HepG2 (cell line): ENCODE measurements at regions not wholly inside any gene's neighbourhood (a gene's known extent, or its start where the extent isn't known, plus 50 kb on each side); places are given as distances from the start of the nearest gene placed in this dataset.

ENCODE experiments used
- ATAC-seq: fragments of 200-7000 bp; cut with Tn5 transposase; 3 replicates; pipeline ENCODE4 v1.9.1; 2020; ENCODE audit warnings: mild to moderate bottlenecking, moderate library complexity
- BruUV-seq: library from RNA; stranded (reverse); fragments of 400-500 nt; replicated peaks from 2 replicates; lab custom pipeline; 2021; lab: Mats Ljungman, UMichigan
- CTCF ChIA-PET: fragments of 300-600 bp; formaldehyde crosslinking; extraction: SDS; loops from one replicate; lab custom pipeline; 2021; ENCODE audit warnings: low total read pairs, inconsistent platforms, low intra/inter-chr PET ratio; lab: Yijun Ruan, JAX
- POLR2A ChIA-PET: fragments of 350-600 bp; sonication (Branson Sonifier 250); formaldehyde crosslinking; loops from one replicate; lab custom pipeline; 2020; ENCODE audit warnings: antibody characterized with exemption, inconsistent platforms; lab: Yijun Ruan, JAX
- DNase-seq: peaks from one replicate; pipeline ENCODE4 v3.0.0-alpha.2; 2015; ENCODE audit warnings: low spot score
- FAIRE-seq: peaks from 3 replicates; lab custom pipeline; 2011; peaks lifted over from hg19 to GRCh38; lab: Jason Lieb, UNC
- H2AFZ ChIP-seq: one replicate; pipeline ENCODE4 v1.6.1; 2011; ENCODE audit warnings: low read length, inconsistent platforms
- H3K27ac ChIP-seq: fragments of 300-600 bp; 3 replicates; pipeline ENCODE4 v1.8.0; 2011; ENCODE audit warnings: mixed run types, mild to moderate bottlenecking, mixed read lengths, low read length, inconsistent platforms; ENCODE audit not compliant: insufficient read depth; ENCODE audit errors: extremely low read length
- H3K27me3 ChIP-seq, 2 experiments: fragments of 200-600 bp in 1 of 2; 2 replicates in 1 of 2; 3 replicates in 1 of 2; pipeline versions ENCODE4 v1.6.0 to v1.8.0; 2011; ENCODE audit warnings: low read length in 2 of 2, mild to moderate bottlenecking in 2 of 2, moderate library complexity in 2 of 2, inconsistent platforms in 1 of 2; ENCODE audit not compliant: insufficient read depth in 2 of 2, control insufficient read depth in 1 of 2
- H3K36me3 ChIP-seq, 2 experiments: fragments of 200-600 bp in 1 of 2; replicated peaks in 1 of 2; 2 replicates in 1 of 2; 3 replicates in 1 of 2; pipeline versions ENCODE4 v1.5.1 to v1.8.0; 2011; ENCODE audit warnings: low read length in 2 of 2, inconsistent platforms in 1 of 2; ENCODE audit not compliant: insufficient read depth in 2 of 2, control insufficient read depth in 1 of 2
- H3K4me1 ChIP-seq: 2 replicates; pipeline ENCODE4 v1.5.1; 2012; ENCODE audit warnings: low read length, inconsistent platforms; ENCODE audit not compliant: insufficient read depth
- H3K4me2 ChIP-seq: 2 replicates; pipeline ENCODE4 v1.6.0; 2011; ENCODE audit warnings: low read depth, low read length, inconsistent platforms
- H3K4me3 ChIP-seq, 3 experiments: fragments of 200-600 bp in 1 of 3; sonication (generic), shearing (Covaris generic) in 1 of 3; replicated peaks in 1 of 3; 2 replicates each; pipeline ENCODE4 v1.5.1; 2011 to 2016; ENCODE audit warnings: low read length in 3 of 3, inconsistent platforms in 2 of 3, low read depth in 2 of 3, mild to moderate bottlenecking in 2 of 3, control low read depth in 1 of 3, mixed read lengths in 1 of 3; ENCODE audit not compliant: insufficient read depth in 1 of 3
- H3K79me2 ChIP-seq: one replicate; pipeline ENCODE4 v1.6.1; 2011; ENCODE audit warnings: low read length, inconsistent platforms; ENCODE audit not compliant: insufficient read depth
- H3K9ac ChIP-seq: 2 replicates; pipeline ENCODE4 v1.6.0; 2011; ENCODE audit warnings: mild to moderate bottlenecking, low read depth, low read length, inconsistent platforms; ENCODE audit not compliant: insufficient read depth
- H3K9me3 ChIP-seq: 2 replicates; pipeline ENCODE4 v1.5.1; 2012; ENCODE audit warnings: mild to moderate bottlenecking, low read length
- H4K20me1 ChIP-seq: 2 replicates; pipeline ENCODE4 v1.6.0; 2011; ENCODE audit warnings: inconsistent platforms, mild to moderate bottlenecking, low read length, moderate library complexity; ENCODE audit not compliant: insufficient read depth
- MEIS2 ChIP-seq: sonication (generic); formaldehyde crosslinking; IDR thresholded peaks from 2 replicates; pipeline ENCODE4 v1.9.0; 2021; ENCODE audit warnings: mild to moderate bottlenecking, missing genetic modification reagents
- REL ChIP-seq: sonication (generic); formaldehyde crosslinking; conservative IDR thresholded peaks from 2 replicates; pipeline ENCODE4 v1.8.0; 2022; ENCODE audit warnings: mild to moderate bottlenecking, missing genetic modification reagents, moderate library complexity
- SAP130 ChIP-seq: IDR thresholded peaks from 2 replicates; pipeline ENCODE4 v1.6.1; 2016; ENCODE audit warnings: low read depth
- ZNF205 ChIP-seq: IDR thresholded peaks from 2 replicates; pipeline ENCODE4 v1.6.1; 2018; ENCODE audit warnings: missing biosample characterization, missing genetic modification reagents
- ZNF24 ChIP-seq: fragments of 450-650 bp; IDR thresholded peaks from 2 replicates; pipeline ENCODE4 v1.6.1; 2017; ENCODE audit warnings: antibody characterized with exemption, mild to moderate bottlenecking
- ZNF3 ChIP-seq: IDR thresholded peaks from 2 replicates; pipeline ENCODE4 v1.7.0; 2017; ENCODE audit warnings: inconsistent platforms
- ZNF556 ChIP-seq: sonication (generic); formaldehyde crosslinking; IDR thresholded peaks from 2 replicates; pipeline ENCODE4 v1.4.0; 2020; ENCODE audit warnings: mild to moderate bottlenecking, missing genetic modification reagents, borderline replicate concordance
- ZNF652 ChIP-seq: IDR thresholded peaks from 2 replicates; pipeline ENCODE4 v1.6.1; 2016; ENCODE audit warnings: low read depth, borderline replicate concordance
- ZNF674 ChIP-seq: sonication (generic); formaldehyde crosslinking; IDR thresholded peaks from 2 replicates; pipeline ENCODE4 v1.5.0; 2020; ENCODE audit warnings: low read depth, mild to moderate bottlenecking, missing genetic modification reagents
- ZNF713 ChIP-seq: sonication (generic); formaldehyde crosslinking; IDR thresholded peaks from 2 replicates; pipeline ENCODE4 v1.4.0; 2020; ENCODE audit warnings: mild to moderate bottlenecking, missing genetic modification reagents
- WGBS: methylation state at CpG from one replicate; pipeline ENCODE4 v1.1.6; 2017; ENCODE audit warnings: low lambda C conversion rate; 5-methylcytosine and 5-hydroxymethylcytosine counted together
- in situ Hi-C: cut with HindIII; loops from 2 replicates; pipeline ENCODE4 v1.10.0; 2017; ENCODE audit warnings: low pct_unique_long_range_greater_than_20kb; ENCODE audit not compliant: extremely low pct_ligation_motif_present
- intact Hi-C: fragments of 100-400 bp; cut with micrococcal nuclease; formaldehyde crosslinking; loops from one replicate; pipeline ENCODE4 v1.10.0; 2022; ENCODE audit not compliant: unreplicated experiment
- TF ChIP-seq, protein P1 (sequence below): sonication (generic); formaldehyde crosslinking; IDR thresholded peaks from 2 replicates; pipeline ENCODE4 v1.8.0; 2022; ENCODE audit warnings: mild to moderate bottlenecking, missing genetic modification reagents; ENCODE audit not compliant: insufficient replicate concordance

DNA sequence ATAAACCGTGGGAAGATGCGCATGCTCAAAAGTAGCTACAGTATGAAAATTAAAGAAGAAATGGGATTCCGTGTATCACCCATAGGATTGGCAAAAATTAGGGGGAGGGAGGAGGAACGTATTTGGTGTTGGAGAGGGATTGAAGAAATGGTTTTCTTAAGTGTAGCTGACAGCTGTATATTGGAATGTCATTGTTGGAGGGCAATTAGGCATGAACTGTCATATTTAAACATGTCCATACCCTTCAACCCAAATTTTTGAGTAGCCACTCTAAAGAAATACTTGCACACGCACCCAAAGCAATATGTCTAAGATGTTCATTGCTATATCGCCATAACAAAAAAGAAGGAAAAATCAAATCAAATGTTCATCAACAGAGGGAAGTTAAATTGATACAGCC is 144.7 kb downstream of the TLE3 start (continued):
- no peak for TF ChIP-seq ZNF674 (CRISPR knock-in tag)
- TF ChIP-seq REL = no peak
- no peak for TF ChIP-seq MEIS2 (CRISPR knock-in tag)
- no peak for TF ChIP-seq ZNF713
- no peak for TF ChIP-seq ZNF652 (CRISPR knock-in tag)
- TF ChIP-seq ZNF3 (CRISPR knock-in tag) = no peak
- TF ChIP-seq ZNF24 = no peak
- TF ChIP-seq, all 625 proteins: peak for 0

DNA sequence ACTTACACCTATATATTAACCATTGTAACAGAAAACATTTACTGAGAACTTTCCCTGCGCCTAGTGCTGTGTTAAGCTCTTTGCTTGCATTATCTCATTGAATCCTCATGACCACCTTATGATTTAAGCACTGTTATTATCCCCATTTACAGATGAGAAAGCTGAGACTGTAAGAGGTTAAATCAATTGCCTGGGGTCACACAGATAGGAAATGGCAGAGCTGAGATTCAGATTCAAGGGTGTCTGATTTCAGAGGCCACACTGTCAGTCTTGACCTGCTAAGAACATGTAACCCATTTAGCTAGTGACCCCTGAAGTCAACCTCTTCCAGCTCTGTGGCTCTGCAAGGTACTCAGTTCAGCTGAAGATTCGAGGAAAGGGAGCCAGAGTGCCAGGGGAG is 143.9 kb downstream of the TLE3 start:
- ChIA-PET POLR2A (no interaction called here), CTCF (no interaction called here)
- no TSS peak for BruUV-seq
- H3K27me3 ChIP-seq = peaks cover 0 to 14% of the 10 kb centered on the region in 2 experiments; a peak in 3 of 5 replicates
- H3K36me3 ChIP-seq = no peaks in the 10 kb centered on the region
- no peak overlapping the region for H3K9ac ChIP-seq
- no peak overlapping the region for H3K4me3 ChIP-seq
- no peak overlapping the region for H3K4me2 ChIP-seq
- no peaks in the 10 kb centered on the region for H3K4me1 ChIP-seq
- intact Hi-C loops = no loop called here
- no peak for FAIRE-seq
- no peak overlapping the region for H3K27ac ChIP-seq
- no peak for ATAC-seq
- WGBS = 0% methylated on average over 2 of the region's 2 CpGs
- TF ChIP-seq SAP130 (CRISPR knock-in tag) (no peak), ZNF205 (no peak), ZNF556 (CRISPR knock-in tag) (no peak)
- TF ChIP-seq, protein P1, sequence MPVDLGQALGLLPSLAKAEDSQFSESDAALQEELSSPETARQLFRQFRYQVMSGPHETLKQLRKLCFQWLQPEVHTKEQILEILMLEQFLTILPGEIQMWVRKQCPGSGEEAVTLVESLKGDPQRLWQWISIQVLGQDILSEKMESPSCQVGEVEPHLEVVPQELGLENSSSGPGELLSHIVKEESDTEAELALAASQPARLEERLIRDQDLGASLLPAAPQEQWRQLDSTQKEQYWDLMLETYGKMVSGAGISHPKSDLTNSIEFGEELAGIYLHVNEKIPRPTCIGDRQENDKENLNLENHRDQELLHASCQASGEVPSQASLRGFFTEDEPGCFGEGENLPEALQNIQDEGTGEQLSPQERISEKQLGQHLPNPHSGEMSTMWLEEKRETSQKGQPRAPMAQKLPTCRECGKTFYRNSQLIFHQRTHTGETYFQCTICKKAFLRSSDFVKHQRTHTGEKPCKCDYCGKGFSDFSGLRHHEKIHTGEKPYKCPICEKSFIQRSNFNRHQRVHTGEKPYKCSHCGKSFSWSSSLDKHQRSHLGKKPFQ (CRISPR knock-in tag) = no peak
- no peak overlapping the region for H2AFZ ChIP-seq
- in situ Hi-C loops = no loop called here
- H4K20me1 ChIP-seq = no peaks in the 10 kb centered on the region; the same call in 1 of the 2 replicates
- DNase-seq = no peak
- no peaks in the 10 kb centered on the region for H3K79me2 ChIP-seq
- H3K9me3 ChIP-seq = no peaks in the 10 kb centered on the region
